Aorta (tissue), 5 donors: ENCODE measurements at regions not wholly inside any gene's neighbourhood (a gene's known extent, or its start where the extent isn't known, plus 50 kb on each side); places are given as distances from the start of the nearest gene placed in this dataset.

ENCODE experiments used
- ATAC-seq: fragments of 200-7000 bp; cut with Tn5 transposase; one replicate; pipeline ENCODE4 v1.9.1; 2022; ENCODE audit warnings: moderate library complexity; ENCODE audit not compliant: low FRiP score
- DNase-seq, 2 donors: peaks; one replicate each; pipeline ENCODE4 v3.0.0-alpha.2; 2020
- H3K27ac ChIP-seq, 2 donors: one replicate each; pipeline ENCODE4 v1.5.1; 2013; ENCODE audit warnings: low read length in 2 of 2, mild to moderate bottlenecking in 2 of 2, moderate library complexity in 2 of 2, control low read depth in 1 of 2, inconsistent platforms in 1 of 2, low read depth in 1 of 2
- H3K27me3 ChIP-seq, 2 donors: one replicate each; pipeline ENCODE4 v1.6.1; 2013; ENCODE audit warnings: control low read depth in 1 of 2, low read length in 1 of 2, mild to moderate bottlenecking in 1 of 2, moderate library complexity in 1 of 2; ENCODE audit not compliant: insufficient read depth in 2 of 2, control insufficient read depth in 1 of 2
- H3K36me3 ChIP-seq, 2 donors: one replicate each; pipeline ENCODE4 v1.6.1; 2013; ENCODE audit warnings: control low read depth in 1 of 2, low read length in 1 of 2, mild to moderate bottlenecking in 1 of 2; ENCODE audit not compliant: insufficient read depth in 2 of 2, control insufficient read depth in 1 of 2
- H3K4me1 ChIP-seq, 2 donors: one replicate each; pipeline ENCODE4 v1.6.1; 2013; ENCODE audit warnings: low read length in 2 of 2, control low read depth in 1 of 2, mild to moderate bottlenecking in 1 of 2, moderate library complexity in 1 of 2; ENCODE audit not compliant: insufficient read depth in 2 of 2, control insufficient read depth in 1 of 2
- H3K4me3 ChIP-seq, 2 donors: one replicate each; pipeline ENCODE4 v1.5.1; 2013; ENCODE audit warnings: low read length in 2 of 2, control low read depth in 1 of 2, mild to moderate bottlenecking in 1 of 2
- H3K9me3 ChIP-seq: one replicate; pipeline ENCODE4 v1.6.1; 2013; ENCODE audit warnings: mild to moderate bottlenecking, low read length; ENCODE audit not compliant: control insufficient read depth
- WGBS, 2 donors: extraction: QIAGEN DNeasy Blood & Tissue Kit; methylation state at CpG; one replicate each; pipeline ENCODE4 v1.1.7; 2013; 5-methylcytosine and 5-hydroxymethylcytosine counted together
- intact Hi-C, 2 donors: fragments of 100-400 bp; cut with DNase I; formaldehyde crosslinking; loops; one replicate each; pipeline versions ENCODE4 v1.14.2 to v1.15.0; 2022
- donor health status: healthy with polysubstance abuse.
- donor health status: Bipolar disorder and iron deficiency.
- donor health status: DM: no; HTN: no; CAD: no.
- donor health status: DM: no; HTN: no; CAD: no.
- donor health status: DM: yes; HTN: yes; CAD: no.

DNA sequence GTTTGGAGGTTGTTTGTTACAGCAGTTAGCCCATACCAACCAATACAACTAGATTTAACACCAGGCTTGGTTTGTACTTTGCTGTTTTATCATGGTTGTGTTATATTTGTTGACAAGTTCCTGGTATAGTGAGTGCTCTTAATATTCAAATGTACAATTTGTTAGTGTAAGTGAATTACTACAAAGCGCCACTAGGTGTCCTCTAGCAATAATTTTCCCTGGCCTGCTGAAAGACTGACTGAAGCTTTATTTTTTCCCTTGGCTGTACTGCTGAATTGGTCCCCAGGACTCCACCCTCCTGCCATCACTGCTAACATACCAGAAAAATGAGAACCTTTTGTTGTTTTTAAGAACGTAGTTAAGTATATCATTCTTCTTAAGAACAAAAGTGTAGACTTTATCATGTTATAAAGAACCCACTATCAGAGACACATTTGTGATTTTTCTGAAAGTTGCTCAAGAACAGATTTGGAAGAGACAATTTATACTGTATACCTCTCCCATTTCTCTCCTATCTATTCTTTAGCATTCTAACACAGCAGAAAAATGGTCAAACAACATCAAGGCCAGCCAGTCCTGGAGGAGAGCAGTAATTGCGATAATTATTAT lies 75.3 kb upstream of the FAR2 start:
- Histone ChIP-seq H3K27ac (no peak overlapping the region), H3K36me3 (no peaks in the 10 kb centered on the region), H3K9me3 (no peaks in the 10 kb centered on the region), H3K27me3 (no peaks in the 10 kb centered on the region), H3K4me3 (no peak overlapping the region), H3K4me1 (no peaks in the 10 kb centered on the region)
- peak; percentile 81 for ATAC-seq
- 32 to 33% methylated on average over 3 of the region's 3 CpGs for WGBS, 2 donors
- intact Hi-C loops, result no loop called here
- no peak for DNase-seq

DNA sequence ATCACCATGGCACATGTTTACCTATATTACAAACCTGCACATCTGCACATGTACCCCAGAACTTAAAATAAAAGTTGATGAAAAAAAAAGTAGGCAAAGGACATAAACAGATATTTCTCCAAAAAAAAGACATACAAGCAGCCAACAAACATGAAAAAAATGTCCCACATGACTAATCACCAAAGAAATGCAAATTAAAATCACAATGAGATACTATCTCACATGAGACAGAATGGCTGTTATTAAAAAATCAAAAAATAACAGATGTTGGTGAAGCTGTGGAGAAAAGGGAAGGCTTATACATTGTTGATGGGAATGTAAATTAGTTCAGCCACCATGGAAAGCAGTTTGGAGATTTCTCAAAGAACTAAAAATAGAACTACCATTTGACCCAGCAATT lies 68.0 kb upstream of the FAR2 start:
- intact Hi-C loops, result no loop called here
- no peak for ATAC-seq
- Histone ChIP-seq H3K27ac (no peak overlapping the region), H3K36me3 (no peaks in the 10 kb centered on the region), H3K9me3 (no peaks in the 10 kb centered on the region), H3K4me1 (peaks cover 0 to 3% of the 10 kb centered on the region in 2 donors), H3K27me3 (no peaks in the 10 kb centered on the region), H3K4me3 (no peak overlapping the region)
- DNase-seq, result no peak

DNA sequence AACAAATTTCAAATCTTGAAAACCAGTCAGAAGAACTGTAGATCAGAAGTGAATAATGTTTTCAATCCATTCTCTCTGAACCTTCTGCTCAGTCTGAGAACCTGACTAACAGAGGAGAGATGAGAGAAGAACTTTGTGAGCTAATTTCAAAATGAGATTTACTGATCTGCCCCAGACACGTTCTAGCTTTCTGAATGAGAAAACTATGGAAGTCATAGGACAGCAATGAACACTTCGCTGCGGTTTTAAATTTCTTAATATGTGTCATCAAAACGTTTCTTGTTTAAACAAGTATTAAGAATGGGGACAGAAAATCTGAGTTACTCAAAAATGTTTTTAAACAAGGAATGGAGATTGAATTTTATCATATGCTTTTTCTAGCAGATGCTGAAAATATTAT lies 66.6 kb upstream of the FAR2 start:
- Histone ChIP-seq H3K27me3 (no peaks in the 10 kb centered on the region), H3K9me3 (no peaks in the 10 kb centered on the region), H3K27ac (no peak overlapping the region), H3K36me3 (no peaks in the 10 kb centered on the region), H3K4me3 (no peak overlapping the region), H3K4me1 (peaks cover 0 to 3% of the 10 kb centered on the region in 2 donors)
- ATAC-seq (no peak), DNase-seq (no peak)
- WGBS, 2 donors, result 53 to 56% methylated on average over 4 of the region's 4 CpGs
- intact Hi-C loops, result no loop called here

DNA sequence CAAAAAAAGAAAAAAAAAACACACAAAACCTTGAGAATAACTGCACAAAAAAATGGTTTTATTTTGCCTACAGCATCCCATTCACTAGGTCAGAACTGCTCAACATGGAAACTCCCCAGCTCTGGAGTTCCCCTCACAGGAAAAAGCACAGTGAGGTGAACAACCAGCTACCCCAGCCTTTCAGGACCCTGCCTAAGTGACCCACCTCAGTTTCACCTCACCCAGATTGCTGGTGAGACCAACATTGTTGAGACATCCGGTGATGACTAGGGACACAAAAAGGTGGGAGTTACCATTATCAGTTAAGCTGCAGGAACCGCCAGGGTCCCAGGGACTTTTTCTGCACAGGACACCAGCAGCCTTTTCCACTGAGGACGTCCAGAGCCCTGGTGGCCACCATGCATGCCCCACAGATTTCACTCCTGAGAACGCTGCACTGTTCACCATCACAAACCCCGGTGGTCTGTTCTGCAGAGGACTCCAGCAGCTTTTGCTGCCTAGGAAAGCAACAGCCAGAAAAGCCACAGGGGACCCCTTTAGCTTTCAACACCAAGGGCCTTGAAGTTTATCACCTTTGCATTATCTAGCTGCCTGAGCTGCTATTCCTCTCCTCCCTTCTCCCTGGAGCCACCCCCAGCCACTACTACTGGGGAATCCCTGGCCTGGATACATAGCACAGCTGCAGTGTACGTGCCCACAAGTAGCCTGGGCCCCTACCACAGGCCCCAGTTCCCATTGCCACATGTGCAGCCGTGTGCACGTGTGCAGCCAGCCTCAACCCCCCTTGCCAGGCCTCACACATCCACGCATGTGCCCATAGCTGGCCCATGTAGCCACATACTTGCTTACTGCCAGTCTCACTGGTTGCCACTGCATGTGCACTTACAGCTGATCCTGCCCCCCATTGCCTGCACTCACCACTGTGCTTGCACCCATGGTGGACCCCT lies 62.5 kb upstream of the FAR2 start:
- 57 to 61% methylated on average over 9 of the region's 9 CpGs for WGBS, 2 donors
- no peaks in the 10 kb centered on the region for H3K36me3 ChIP-seq
- H3K4me1 ChIP-seq, result peaks cover 0 to 3% of the 10 kb centered on the region in 2 donors
- no peak overlapping the region for H3K27ac ChIP-seq
- DNase-seq (peak in 1 of 2 donors; percentile 31), ATAC-seq (no peak)
- H3K4me3 ChIP-seq, result no peak overlapping the region
- intact Hi-C loops, result no loop called here
- H3K9me3 ChIP-seq, result no peaks in the 10 kb centered on the region
- H3K27me3 ChIP-seq, result no peaks in the 10 kb centered on the region

DNA sequence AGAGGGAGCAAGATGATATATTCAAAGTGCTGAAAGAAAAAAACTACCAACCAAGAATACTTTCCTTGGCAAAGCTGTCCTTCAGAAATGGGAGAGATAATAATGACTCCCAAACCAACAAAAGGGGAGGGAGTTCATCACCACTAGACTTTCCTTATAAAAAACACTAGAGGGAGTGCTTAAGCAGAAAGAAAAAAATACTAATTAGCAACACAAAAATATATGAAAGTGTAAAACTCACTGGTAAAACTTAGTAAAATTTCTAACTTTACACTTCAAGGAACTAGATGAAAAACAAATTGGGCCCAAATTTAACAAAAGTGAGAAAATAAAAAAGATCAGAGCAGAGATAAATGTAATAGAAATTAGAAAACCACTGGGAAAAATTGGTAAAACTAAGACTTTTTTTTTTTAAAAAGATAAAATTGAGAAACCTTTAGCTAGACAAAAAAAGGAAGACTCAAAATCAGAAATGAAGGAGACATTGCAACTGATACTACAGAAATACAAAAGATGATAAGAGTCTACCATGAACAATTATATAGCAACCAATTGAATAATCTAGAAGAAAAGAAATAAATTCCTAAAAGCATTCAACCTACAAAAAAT lies 60.4 kb upstream of the FAR2 start:
- intact Hi-C loops, result no loop called here
- Histone ChIP-seq H3K4me3 (no peak overlapping the region), H3K27me3 (no peaks in the 10 kb centered on the region), H3K27ac (no peak overlapping the region), H3K4me1 (no peaks in the 10 kb centered on the region), H3K36me3 (no peaks in the 10 kb centered on the region), H3K9me3 (peaks cover 2% of the 10 kb centered on the region)
- DNase-seq, result no peak
- no peak for ATAC-seq
